MG63 (cell line): ENCODE measurements at regions not wholly inside any gene's neighbourhood (a gene's known extent, or its start where the extent isn't known, plus 50 kb on each side); places are given as distances from the start of the nearest gene placed in this dataset.
"Not testable (repeated sequence)": the region's sequence is repeated elsewhere in the genome, so short reads cannot be mapped to it uniquely, and the experiment has no call there.

ENCODE experiments used
- DNase-seq: peaks from one replicate; pipeline ENCODE4 v3.0.0-alpha.2; 2020
- H3K27me3 ChIP-seq: fragments of 250-450 bp; sonication (Bioruptor Pico); 2 replicates; pipeline ENCODE4 v1.5.1; 2020; ENCODE audit warnings: mild to moderate bottlenecking, moderate library complexity
- H3K36me3 ChIP-seq: fragments of 250-450 bp; sonication (Bioruptor Pico); 2 replicates; pipeline ENCODE4 v1.5.1; 2020; ENCODE audit warnings: mild to moderate bottlenecking, moderate library complexity
- H3K4me3 ChIP-seq: fragments of 250-450 bp; sonication (Bioruptor Pico); 2 replicates; pipeline ENCODE4 v1.5.1; 2020; ENCODE audit warnings: mild to moderate bottlenecking, moderate library complexity
- H3K9me3 ChIP-seq: fragments of 250-450 bp; sonication (Bioruptor Pico); 2 replicates; pipeline ENCODE4 v1.5.1; 2020; ENCODE audit warnings: mild to moderate bottlenecking, moderate library complexity

DNA sequence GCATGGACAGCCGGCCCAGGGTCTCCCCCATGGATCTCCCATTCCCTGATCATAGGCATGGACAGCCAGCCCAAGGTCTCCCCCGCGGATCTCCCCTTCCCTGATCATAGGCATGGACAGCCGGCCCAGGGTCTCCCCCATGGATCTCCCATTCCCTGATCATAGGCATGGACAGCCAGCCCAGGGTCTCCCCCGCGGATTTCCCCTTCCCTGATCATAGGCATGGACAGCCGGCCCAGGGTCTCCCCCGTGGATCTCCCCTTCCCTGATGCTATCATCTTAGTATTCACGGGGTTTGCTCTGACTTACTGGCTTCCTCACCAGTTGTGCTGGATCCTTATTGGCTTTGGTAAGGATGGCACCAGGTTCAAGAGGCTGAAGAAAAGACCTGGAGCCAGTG is 769.4 kb upstream of the TPTE start:
- not testable (repeated sequence) for H3K9me3 ChIP-seq, H3K27me3 ChIP-seq, H3K36me3 ChIP-seq, H3K4me3 ChIP-seq, DNase-seq

DNA sequence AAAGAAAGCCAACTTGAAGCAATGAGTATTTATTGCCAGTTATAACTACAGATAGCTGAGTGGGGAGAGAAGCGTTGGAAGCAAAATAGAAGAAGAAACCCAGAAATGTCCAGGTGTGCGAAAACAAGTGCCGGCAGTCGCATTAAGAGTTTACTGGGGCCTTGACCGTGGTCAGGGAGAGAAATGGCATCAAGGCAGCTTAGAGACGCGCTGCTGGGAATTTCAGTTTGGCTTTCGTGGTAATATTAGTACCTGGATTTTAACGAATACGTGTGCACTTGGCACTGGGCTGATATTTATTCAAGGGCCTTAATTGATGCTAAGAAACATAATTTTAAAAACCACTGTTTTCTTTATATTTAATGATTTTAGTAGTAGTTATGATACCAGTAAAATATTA is 767.9 kb upstream of the TPTE start:
- H3K27me3 ChIP-seq, DNase-seq, H3K4me3 ChIP-seq, H3K9me3 ChIP-seq, H3K36me3 ChIP-seq: not testable (repeated sequence)

DNA sequence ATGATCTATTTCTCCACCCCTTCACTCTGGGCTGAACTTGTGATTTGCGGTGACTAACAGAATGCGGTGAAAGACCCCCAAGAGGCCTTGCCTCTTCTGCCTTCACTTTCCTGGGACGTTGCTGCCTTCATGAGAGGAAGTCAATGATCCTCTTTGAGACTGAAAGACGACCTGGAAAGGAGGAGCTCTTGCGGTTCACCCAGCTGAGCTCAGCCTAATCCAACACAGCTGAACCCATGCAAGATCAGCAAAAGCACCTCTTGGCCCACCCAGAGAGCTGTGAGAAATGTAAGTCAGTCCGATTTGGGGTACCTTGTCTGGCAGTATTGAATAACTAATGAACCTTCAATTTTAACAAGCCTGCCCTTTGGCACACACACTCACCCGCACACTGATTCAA is 767.4 kb upstream of the TPTE start:
- no peak for DNase-seq
- Histone ChIP-seq H3K9me3 (no peaks in the 10 kb centered on the region), H3K4me3 (no peak overlapping the region), H3K36me3 (no peaks in the 10 kb centered on the region), H3K27me3 (no peaks in the 10 kb centered on the region; the same call in 1 of the 2 replicates)

DNA sequence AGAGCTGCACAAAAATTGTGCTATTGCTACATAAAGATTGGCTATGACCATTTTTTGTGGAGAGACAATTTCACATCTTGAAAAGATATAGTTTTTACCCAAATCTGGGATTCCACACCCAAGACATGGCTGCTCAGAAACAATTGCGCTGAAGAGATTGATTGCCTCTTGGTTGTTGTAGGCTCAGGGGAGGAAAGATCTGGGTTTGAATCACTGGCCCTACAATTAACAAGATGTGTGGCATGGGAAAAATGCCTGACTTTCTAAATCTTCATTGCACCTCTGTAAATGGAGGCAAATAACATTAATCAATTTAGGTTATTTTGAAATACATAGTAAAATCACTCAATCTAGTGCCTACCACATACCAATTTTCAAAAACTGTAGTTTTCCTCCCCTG is 766.9 kb upstream of the TPTE start:
- not testable (repeated sequence) for H3K4me3 ChIP-seq, DNase-seq, H3K36me3 ChIP-seq, H3K9me3 ChIP-seq, H3K27me3 ChIP-seq

DNA sequence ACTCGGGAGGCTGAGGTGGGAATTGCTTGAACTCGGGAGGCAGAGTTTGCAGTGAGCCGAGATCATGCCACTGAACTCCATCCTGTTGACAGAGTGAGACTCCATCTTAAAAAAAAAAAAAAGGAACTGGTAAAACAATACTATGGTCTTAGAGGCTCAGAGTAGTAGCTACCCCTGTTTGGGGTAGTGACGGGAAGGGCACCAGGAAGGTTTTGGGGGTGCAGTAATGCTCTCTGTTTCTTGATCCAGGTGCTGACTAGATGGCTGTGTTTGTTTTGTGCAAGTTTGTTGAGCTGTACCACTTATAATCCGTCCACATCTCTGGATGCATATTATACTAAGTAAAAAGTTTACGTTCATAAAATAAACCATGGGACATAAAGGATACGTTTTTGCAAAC is 765.8 kb upstream of the TPTE start:
- Histone ChIP-seq H3K36me3 (no peaks in the 10 kb centered on the region), H3K9me3 (no peaks in the 10 kb centered on the region), H3K27me3 (no peaks in the 10 kb centered on the region; the same call in 1 of the 2 replicates), H3K4me3 (no peak overlapping the region)
- no peak for DNase-seq

DNA sequence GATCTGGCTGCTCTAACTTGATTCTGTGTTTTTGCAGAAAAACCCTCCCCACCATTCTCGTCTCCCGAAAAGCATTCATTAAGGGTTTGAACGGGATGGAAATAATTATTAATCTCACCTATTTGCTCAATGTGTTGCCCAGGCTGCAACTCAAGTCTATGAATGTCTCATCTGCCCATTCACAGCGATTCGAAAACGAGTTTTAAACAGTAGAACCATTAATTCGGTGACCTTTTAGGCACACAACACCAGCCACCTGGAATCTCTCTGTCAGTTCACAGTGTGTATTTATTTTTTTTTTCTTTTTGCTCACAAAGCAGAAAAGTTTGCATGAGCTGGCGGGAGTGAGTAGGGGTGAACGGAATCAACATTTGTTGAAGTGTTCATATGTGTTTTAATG is 764.7 kb upstream of the TPTE start:
- H3K9me3 ChIP-seq = no peaks in the 10 kb centered on the region
- DNase-seq = no peak

DNA sequence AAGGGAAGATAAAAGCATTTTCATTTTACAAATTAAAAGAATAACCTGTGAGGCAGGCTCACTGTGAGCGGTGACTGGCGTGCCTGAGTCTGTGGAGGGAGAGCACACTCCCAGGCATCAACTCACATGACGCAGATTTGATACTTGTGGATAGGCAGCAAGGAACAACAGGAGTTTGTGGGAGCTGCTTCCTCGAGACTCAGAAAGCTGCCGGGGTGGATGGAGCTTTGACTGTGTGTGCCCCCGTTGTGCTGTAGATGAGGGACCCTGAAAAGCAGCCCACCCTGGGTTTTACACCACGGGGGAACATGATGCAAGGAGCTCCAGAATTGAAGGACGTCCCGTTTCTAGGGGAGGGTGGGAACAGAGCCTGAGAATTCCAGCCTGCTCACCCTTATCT is 764.3 kb upstream of the TPTE start:
- H3K4me3 ChIP-seq, H3K36me3 ChIP-seq, H3K27me3 ChIP-seq, H3K9me3 ChIP-seq, DNase-seq: not testable (repeated sequence)

More for the DNA sequence above, 764.7 kb upstream of the TPTE start:
- H3K36me3 ChIP-seq = no peaks in the 10 kb centered on the region
- H3K27me3 ChIP-seq = peaks cover 2% of the 10 kb centered on the region; the same call in 1 of the 2 replicates
- no peak overlapping the region for H3K4me3 ChIP-seq

DNA sequence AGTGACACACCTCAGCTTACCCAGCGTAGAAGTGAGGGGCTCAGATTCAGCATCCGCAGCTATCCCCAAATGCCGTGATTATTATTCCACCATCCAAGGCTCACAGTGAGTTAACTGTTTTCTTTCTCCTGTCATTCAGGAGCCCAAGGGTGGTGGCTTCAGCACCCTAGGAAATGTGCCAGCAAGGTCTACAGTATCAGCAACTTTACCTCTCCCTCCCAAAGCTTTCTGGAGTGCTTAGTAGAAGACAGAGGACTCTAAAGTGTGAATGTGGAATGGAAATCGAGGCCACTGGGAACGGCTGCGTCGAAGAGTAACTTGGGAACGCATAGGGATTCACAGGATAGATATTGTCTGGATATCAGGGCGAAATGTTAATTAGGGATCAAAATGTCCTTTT is 763.8 kb upstream of the TPTE start:
- not testable (repeated sequence) for H3K4me3 ChIP-seq, DNase-seq, H3K27me3 ChIP-seq, H3K9me3 ChIP-seq, H3K36me3 ChIP-seq

DNA sequence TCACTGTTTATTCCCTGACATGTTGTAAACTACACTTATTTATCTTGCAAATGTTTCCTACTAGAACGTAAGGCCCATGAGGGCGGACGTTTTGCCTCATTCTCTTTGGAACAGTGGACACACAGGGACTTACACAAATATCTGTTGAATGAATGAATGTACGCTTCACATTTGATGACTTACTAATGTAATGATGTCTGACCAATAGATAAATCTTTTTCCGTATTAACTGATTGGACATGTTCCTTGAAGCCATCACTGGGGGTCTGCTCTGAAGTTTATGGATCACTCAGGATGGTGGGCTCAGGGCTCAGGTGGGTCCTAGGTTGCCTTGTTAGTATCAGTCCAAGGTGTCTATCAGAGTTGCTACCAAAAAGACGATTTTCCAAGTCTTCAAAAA is 763.2 kb upstream of the TPTE start:
- Histone ChIP-seq H3K27me3 (peaks cover 2% of the 10 kb centered on the region; the same call in 1 of the 2 replicates), H3K4me3 (no peak overlapping the region), H3K9me3 (no peaks in the 10 kb centered on the region), H3K36me3 (no peaks in the 10 kb centered on the region)
- no peak for DNase-seq

DNA sequence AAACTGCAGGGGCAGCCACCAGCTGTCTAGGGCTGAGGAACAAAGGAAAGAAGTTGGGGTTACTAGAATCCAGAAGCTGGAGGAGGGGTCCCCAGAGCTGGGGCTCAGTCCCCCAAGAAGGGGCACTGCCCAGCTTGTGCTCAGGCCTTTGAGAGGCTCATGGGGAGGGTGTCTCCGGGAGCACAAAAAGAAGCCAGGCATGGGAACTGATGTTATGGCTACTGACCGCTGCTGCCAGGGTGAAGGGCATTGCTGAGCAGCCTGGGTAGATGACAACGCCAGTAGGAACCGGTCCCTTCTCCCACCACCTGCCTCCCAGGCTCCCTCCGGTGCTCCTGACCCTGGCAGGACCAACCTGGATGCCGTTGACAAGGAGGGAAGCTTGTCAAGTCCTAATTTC is 762.5 kb upstream of the TPTE start:
- DNase-seq = no peak
- Histone ChIP-seq H3K27me3 (peaks cover 2% of the 10 kb centered on the region; the same call in 1 of the 2 replicates), H3K36me3 (no peaks in the 10 kb centered on the region), H3K4me3 (no peak overlapping the region), H3K9me3 (no peaks in the 10 kb centered on the region)

DNA sequence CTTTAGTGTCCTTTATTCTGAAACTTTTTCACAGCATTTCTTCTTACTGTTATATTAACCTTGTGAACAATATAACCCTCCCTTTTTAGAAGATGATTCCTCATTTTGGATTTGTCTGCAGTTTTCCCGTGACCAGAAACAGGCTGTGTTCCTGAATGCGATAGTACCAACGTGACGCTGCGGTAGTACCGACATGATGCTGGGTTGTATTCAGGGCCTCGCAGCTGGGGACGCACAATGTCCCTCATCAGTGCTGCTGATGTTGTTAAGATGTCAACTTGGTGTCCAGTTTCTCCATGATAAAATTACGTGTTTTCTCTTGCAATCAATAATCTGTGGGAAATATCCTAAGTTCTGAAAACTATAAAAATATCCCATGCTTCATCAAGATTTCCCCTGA is 761.4 kb upstream of the TPTE start:
- H3K9me3 ChIP-seq = no peaks in the 10 kb centered on the region

DNA sequence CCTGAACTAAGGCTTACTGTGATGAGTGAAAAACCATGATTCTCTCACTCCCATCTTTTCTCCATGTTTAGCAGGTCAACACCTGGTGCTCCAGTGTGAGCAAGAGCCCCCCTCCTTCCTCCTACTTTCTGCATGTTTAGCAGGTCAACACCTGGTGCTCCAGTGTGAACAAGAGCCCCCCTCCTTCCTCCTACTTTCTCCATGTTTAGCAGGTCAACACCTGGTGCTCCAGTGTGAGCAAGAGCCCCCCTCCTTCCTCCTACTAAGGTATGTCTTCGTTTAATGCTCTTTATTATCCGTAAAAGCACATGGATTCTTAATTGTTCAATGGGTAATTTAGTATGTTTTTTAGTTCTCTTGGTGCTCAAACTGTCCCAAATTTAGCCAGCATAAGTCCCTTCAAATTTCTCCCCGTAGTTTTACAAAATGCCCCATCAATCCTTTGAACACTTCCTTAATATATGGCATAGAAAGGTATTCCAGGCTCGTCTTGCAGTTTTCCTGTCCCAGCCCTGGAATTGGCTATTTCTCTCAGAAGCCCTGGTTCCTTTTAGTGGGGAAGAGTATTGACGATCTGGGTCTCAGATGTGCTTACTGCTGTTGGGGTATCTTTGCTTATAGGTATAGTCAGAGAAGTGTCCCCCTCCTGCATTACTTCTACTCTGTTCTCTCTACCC is 760.8 kb upstream of the TPTE start:
- peaks cover 2% of the 10 kb centered on the region; the same call in 1 of the 2 replicates for H3K27me3 ChIP-seq
- H3K36me3 ChIP-seq = no peaks in the 10 kb centered on the region
- DNase-seq = no peak
- H3K9me3 ChIP-seq = no peaks in the 10 kb centered on the region
- H3K4me3 ChIP-seq = no peak overlapping the region

More for the DNA sequence above, 761.4 kb upstream of the TPTE start:
- DNase-seq = no peak
- no peaks in the 10 kb centered on the region for H3K36me3 ChIP-seq
- peaks cover 2% of the 10 kb centered on the region; the same call in 1 of the 2 replicates for H3K27me3 ChIP-seq
- H3K4me3 ChIP-seq = no peak overlapping the region

DNA sequence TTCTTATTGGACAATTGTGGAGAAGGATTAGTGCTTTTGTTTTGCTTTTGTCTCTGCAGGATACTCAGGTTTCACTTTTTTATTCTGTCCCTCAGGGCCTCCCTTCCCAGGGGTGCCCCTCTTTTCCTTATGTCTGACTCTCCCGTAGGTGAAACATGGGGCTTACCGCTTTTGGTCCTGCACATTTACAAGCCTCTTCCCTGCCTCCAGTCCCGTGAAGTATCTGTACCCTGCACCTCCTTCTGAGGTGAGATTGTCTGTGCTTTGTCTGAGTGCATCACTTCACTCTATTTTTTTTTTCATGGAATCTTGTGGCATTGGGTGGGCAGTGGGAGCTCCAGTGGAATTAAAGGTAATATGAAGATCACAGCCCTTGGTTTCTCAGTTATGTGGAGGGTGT is 758.1 kb upstream of the TPTE start:
- DNase-seq = no peak
- Histone ChIP-seq H3K9me3 (no peaks in the 10 kb centered on the region), H3K4me3 (no peak overlapping the region), H3K36me3 (no peaks in the 10 kb centered on the region), H3K27me3 (peaks cover 2% of the 10 kb centered on the region; the same call in 1 of the 2 replicates)

DNA sequence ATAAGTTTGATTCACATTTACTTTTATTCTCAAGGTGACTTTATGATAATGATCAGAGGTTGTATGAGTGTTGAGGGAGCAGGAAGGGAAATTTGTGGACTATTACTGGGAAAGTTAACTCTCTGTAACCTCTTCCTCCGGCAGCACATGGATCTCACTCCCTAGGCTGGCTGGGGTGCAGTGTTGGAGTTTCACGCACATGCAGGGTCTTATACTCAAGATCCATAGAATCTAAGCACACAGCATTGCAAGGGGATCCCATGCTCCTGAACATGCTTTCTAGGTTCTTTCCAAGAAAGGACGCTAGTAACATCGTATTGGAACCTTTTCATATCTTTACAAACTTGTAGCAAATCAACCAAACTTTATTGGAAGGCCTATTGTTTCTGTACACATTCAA is 757.6 kb upstream of the TPTE start:
- no peak for DNase-seq
- no peaks in the 10 kb centered on the region for H3K36me3 ChIP-seq

DNA sequence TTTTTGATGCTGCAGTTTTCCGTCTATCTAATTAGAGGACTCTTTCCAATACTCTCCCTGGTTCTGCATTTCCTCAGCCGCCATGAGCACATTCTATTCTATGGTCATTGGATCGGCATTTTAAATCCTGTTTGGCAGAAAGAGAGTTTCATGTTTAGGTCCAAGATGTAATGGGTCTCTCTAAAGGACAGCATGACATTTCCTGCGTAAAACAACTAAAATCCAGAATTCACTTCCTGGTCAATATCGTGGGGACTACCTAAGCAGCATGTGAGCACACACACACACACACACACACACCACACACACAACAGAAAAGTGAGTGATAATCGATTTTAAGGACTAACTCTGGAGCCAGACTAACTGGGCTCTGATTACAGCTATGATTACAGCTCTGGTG is 757.1 kb upstream of the TPTE start:
- H3K27me3 ChIP-seq, H3K36me3 ChIP-seq, DNase-seq, H3K9me3 ChIP-seq, H3K4me3 ChIP-seq: not testable (repeated sequence)

More for the DNA sequence above, 757.6 kb upstream of the TPTE start:
- peaks cover 2% of the 10 kb centered on the region; the same call in 1 of the 2 replicates for H3K27me3 ChIP-seq
- no peak overlapping the region for H3K4me3 ChIP-seq
- H3K9me3 ChIP-seq = no peaks in the 10 kb centered on the region

DNA sequence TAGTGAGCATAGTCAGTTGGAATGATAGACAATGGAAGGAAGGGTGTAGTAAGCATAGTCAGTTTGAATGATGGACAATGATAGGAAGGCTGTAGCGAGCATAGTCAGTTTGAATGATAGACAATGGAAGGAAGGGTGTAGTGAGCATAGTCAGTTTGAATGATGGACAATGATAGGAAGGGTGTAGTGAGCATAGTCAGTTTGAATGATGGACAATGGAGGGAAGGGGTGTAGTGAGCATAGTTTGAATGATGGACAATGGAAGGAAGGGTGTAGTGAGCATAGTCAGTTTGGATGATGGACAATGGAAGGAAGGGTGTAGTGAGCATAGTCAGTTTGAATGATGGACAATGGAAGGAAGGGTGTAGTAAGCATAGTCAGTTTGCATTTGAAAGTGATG is 755.8 kb upstream of the TPTE start:
- not testable (repeated sequence) for H3K4me3 ChIP-seq, H3K36me3 ChIP-seq, DNase-seq, H3K9me3 ChIP-seq, H3K27me3 ChIP-seq

DNA sequence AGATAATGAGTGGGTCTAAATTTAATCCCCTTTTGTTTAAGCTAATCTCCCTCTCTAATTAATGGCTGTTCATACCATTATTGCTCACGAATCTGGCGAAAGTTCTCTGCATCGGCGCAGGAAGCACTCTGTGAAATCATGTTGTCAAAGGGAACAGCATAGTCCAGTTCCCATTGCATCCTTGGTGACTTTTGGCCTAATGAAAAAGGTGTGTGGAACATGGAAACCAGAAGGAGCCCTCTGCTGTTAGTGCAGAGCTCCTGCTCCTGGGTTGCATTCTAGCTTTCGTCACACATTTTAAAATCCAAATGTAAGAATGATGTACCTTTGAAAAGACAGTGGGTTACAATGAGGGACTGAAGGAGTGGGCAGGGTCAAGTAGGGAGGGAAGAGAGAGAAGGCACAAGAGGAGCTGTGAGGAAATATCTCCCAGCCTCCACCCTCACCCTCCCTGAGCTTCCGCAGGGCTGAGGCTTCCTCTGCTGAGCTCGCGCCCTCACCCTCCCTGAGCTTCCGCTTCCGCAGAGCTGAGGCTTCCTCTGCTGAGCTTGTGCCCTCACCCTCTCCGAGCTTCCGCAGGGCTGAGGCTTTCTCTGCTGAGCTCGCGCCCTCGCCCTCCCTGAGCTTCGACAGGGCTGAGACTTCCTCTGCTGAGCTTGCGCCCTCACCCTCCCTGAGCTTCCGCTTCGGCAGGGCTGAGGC is 754.3 kb upstream of the TPTE start:
- not testable (repeated sequence) for H3K9me3 ChIP-seq, H3K36me3 ChIP-seq, H3K4me3 ChIP-seq, DNase-seq, H3K27me3 ChIP-seq
